ENCODE measurements at regions not wholly inside any gene's neighbourhood (a gene's known extent, or its start where the extent isn't known, plus 50 kb on each side); places are given as distances from the start of the nearest gene placed in this dataset.

DNA sequence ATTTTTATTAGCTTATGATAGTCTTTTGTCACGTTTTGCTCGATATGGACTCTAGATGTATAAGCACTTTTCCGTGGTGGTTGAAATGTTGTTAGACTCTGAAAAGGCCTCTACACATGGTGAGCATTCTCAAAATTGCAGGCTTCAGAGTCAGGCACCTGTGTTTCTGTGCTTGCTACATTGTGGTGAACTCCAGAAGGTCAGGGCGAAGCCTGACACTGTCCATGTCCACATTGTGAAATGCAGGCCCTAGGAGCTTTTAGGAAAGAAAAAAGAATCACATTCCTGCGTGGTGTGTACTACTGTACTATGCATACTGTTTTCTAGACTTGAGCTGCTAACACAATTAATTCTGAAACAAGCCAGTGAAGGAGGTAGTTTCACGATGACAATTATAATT lies 86.3 kb downstream of the HS3ST1 start:
- no peak for DNase-seq

DNA sequence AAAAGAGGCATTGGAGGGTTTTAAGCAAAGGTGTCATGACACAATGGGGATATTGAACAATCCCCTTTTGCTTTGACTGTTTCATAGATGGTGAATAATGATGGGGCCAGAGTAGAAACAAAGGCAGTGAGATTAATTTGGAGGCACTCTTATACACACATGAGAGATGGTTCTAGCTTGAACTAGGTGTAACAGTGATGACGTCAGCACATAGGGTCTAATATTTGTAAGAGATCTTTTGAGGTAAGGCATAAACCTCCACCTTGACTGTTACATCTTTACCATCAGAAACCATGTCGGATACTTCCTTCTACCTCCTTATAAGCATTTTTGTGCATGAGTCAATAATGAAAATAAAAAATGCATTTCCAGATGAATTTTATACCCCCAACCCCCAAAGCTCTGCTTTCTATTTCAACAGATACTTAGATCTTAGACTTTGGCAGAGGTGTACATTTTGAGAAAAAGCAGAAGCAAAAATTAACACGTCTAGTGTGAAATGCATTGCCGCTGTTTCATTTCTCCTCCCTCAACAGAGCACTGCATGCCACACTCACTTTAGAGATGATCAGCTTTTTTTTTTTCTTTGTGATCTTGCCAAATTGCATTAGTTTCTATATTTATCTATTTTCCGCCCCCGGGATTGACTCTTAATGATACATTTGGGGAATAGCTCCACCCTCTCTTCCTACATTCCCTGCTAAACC lies 87.2 kb downstream of the HS3ST1 start:
- DNase-seq = no peak

DNA sequence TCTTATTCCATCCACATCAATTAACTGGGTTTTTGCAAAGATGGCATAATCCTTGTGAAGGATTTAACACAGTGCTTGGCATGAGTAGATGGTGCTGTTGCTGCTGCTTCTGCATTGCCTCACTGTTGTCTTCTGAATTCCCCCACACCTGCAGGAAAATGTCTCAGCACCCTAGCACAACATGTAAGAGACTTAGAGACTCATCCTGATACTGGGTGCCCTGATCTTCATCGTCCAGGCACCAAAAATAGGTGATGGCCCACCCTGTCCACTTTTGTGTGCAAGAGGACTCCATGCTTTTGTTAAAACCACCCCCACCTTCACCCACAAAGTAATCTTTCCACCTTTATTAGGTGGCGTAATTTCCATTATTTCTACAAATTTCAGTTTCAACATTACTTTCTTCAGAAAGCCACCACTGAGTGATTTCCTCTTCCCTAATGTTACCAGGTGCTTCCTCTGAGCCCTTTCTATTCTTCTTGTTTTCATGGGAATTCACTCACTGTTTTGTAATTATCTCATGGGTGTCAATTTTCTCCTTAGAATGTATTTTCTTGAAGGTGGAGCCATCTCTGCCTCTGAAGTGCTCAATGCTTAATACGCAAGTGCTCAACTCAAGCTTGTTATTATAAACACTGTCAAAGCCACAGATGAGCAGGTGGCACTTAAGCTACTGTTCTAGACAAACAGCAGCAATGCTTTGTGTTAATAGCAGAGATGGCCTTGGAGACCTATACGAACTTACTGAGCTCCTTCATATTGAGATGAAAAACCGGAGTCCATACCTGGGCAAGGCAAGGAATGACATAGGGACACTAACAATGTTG lies 89.5 kb downstream of the HS3ST1 start:
- DNase-seq = no peak

DNA sequence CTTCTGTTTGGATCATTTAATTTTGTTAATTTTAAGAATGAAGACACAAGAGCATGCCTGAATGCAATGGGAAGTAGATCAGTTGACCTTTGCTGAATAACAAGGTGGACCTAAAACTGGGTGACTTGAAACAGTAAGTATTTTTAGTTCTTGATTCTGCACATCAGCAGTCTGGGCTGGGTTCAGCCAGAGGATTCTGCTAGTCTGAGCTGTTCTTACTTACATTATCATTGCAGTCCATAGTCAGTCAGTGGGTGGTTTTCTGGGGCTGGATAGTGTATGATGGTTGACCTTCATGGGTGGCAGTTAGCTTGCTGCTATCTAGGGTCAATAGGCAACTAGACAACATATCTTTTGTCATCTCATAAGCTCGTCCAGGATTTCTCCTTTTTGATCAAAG lies 91.4 kb downstream of the HS3ST1 start:
- DNase-seq = no peak

DNA sequence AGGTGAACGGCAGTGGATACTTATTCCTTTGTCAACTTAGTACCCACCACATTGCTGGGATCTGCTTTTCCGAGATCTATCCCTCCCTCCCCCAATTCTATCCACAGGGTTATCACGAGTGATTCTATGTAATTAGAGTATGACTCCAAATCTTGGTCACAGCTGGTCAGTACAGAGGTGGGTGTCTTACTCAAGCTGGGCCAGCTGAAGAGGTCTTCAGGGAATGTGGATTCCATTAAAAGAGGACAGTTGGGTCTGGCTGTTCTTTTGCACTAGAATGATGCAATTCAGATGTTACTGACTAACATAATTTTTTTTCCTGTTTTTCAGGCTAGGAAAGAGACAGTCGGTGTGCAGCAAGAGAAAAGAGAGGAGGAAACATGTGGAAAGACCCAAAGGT lies 92.3 kb downstream of the HS3ST1 start:
- no peak for DNase-seq

DNA sequence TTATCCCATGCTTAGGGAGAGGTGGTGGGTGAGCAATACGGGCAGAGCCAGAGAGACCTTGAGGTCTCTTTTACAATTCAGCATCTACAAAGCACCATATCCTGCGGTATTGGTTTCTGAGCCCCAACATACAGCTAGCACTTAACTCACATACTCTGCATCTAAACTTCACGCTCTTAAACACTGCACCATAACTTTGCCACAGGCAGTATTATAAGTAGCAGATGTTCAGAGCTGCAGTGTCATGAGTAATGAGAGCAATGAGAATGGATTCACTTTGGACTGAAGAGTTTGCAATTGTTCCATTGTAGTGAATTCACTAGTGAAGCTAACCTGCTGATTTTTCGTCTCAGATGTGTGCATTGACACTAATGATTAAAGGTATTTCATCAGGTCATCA lies 93.8 kb downstream of the HS3ST1 start:
- no peak for DNase-seq

DNA sequence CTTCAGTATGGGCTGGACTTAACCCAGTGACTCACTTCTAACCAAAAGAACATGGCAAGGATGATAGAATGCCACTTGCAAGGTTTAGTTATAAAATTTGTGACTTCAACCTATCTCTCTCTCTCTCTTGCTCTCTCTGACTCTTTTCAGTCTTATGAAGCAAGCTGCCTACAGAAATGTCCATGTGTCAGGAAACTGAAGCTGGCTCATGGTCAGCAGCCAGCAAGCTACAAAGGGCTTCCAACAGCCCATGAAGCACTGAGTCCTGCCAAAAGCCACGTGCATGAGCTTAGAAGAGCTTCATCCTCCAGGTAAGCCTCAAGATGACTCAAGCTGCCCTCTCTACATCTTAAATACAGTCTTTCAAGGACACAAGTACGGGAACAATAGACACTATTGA lies 100.3 kb downstream of the HS3ST1 start:
- no peak for DNase-seq

DNA sequence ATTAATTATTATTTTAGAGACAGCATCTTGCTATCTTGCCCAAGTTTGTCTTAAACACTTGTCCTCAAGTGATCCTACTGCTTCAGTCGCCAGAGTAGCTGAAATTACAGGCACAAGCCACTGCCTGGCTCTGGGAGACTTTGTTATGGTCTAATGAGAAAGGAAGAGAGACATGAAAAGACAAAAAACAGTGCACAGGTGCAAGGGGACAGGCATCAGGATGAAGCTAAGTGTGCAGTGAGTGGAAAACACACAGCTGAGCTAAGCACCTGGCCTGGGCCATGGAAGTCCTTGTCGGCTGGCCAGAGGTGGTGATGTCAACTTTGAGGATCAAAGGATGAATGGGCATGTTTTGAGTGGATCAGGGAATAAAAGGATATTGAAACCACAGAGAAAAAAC lies 102.7 kb downstream of the HS3ST1 start:
- DNase-seq = no peak

DNA sequence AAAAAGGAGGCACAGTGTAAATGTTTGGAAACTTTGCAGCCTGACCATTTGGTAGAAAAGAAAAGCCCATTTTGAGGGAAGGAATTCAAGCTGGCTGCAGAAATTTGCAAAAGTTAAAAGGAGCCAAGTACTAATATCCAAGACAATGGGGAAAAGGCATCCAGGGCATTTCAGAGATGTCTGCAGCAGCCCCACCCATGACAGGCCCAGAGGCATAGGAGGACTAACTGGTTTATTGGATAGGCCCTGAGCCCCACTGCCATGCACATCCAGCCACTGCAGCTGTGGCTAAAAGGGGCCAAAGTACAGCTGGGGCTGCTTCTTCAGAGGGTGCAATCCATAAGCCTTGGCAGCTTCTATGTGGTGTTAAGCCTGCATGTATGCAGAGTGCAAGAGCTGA lies 104.9 kb downstream of the HS3ST1 start:
- DNase-seq = no peak

DNA sequence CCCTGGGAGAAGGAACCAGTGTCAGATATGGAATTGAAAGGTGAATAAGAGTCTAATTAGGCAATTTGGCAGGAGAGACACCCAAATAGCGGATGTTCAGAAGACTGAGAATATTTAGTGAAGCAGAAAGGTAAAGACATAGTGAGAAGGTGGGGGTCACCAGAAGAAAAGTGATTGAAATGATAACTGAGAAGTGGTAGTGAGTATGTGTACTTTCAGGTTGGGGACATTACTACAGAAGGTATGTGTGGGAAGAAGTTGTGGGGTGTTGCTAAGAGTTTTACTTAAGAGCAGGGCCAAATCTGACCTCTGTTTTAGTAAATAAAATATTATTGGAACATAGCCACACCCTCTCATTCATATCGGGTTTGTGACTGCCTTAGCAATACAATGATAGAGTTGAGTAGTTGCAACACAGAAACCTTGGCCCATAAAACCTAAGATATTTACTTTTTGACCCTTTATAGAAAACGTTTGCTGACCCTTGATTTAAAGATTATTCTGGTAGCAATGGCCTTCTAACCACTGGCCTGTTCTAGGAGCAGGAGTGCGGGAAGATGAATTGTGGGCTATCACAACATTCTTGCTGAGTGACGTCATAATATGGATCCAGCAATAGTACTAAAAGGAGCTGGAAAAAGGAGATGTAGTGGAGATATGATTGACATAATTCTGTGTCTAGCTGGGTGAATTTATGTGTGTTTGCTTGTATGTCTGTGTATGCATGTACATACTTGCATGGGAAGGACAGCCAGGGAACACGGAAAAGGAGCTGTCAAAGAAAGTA lies 115.3 kb downstream of the HS3ST1 start:
- no peak for DNase-seq

DNA sequence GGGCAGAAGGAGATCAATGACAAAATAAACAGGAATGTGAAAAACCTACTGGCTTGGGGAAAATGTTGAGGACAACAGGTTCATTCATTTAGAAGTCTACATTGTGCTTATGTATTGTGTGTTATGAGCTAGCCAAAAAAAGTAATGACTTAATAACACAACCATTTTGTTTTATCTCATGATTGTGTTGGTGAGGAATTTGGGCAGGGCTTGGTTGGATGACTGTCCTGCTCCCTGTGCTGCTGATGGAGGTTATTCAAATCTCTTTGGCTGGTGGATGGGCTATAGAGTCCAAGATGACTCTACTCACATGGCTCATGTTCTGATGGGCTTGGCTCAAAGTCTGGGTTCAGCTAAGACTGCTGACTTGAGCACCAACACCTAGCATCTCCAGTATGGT lies 116.3 kb downstream of the HS3ST1 start:
- DNase-seq = no peak

DNA sequence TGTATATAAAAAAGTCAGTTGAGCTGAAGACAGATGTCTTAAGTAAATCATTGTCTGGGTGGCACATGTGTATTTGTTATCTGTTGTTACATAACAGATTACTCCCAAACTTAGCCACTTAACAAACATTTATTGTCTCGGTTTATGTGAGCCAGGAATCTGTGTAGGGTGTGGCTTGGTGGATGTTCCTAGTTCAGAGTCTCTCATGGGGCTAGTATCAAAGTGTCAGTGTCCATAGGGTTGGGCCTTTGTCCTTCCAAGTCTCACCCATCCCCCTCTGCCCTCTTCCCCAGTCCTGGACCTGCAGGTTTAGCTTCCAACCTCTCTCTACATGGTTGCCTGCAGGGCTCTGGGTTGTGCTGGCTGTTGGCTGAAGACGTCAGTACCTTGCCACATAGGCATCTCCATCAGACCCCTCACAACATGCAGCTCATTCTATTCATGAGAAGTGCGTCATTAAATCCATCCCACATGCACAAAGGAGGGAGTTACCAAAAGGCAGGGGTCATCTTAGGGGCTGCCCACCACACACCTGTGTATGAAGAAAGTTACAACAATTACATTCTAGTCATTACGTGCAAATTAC lies 127.5 kb downstream of the HS3ST1 start:
- no peak for DNase-seq

DNA sequence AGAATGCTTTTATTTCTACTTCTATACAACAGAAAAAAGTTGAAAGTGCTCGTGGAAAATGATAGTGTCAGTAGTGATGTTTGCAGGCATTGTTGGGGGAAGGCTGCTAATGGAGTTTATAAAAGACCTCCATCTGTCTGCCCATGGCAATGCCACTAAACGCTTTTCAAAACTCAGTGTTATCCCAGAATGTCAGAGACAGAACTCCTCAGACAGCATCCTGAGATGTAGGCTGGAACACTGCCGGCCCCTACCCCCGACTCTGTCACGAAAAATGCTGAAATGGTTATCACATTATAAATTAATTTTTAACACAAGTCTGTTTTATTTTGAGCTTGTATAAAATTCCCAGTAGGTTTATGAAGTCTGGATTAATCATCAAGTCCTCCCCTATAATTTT lies 128.9 kb downstream of the HS3ST1 start:
- no peak for DNase-seq

DNA sequence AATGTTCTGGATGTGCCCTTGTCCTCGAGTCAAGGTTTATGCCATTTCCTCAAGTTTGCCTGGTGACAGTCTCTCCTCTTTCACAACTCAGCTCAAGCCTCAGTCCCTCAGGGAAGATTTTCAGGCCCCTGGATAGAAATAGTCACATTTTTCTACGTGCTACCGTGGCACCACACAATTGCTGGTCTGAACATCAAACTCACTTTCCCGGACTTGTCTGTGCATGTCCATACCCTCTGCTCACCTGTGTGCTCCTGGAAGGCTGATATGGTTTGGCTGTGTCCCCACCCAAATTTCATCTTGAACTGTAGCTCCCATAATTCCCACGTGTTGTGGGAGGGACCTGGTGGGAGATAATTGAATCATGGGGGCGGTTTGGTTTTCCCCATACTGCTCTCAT lies 129.7 kb downstream of the HS3ST1 start:
- DNase-seq = no peak

DNA sequence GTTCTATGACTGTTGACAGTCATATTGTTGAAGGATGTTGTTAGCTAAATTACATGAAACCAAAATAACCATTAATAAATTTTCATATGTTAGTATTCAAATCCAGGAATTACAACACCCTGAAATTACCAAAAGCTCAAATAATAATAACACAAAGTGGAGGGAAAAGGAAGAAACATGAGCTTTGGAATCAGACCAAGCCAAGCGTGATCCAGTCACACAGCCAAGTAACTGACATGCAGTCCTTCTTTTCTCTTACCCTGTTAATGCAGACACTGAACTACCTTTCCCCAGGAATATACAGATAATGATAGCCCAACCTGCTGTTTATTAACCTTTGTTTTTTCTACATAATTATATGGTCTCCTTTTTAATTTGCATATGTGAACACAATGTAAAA lies 130.2 kb downstream of the HS3ST1 start:
- DNase-seq = no peak

DNA sequence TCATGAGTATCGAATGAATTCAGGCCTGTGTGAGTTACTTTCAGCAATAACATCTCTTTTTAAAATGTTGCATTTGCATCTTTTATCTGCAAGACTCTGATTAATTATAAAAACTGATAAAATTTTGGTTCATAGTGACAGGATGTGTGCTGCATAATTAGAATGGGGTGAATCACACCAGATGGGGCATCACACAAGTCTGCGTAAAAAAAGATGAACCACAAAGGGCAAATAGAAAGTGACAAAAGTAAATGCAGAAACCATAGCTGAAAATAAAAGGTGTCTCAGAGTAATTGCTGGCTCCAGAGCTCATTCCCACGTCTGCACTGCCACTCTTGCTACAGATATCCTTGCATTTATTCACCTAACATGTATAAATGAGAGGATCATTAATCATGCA lies 131.1 kb downstream of the HS3ST1 start:
- DNase-seq = no peak

DNA sequence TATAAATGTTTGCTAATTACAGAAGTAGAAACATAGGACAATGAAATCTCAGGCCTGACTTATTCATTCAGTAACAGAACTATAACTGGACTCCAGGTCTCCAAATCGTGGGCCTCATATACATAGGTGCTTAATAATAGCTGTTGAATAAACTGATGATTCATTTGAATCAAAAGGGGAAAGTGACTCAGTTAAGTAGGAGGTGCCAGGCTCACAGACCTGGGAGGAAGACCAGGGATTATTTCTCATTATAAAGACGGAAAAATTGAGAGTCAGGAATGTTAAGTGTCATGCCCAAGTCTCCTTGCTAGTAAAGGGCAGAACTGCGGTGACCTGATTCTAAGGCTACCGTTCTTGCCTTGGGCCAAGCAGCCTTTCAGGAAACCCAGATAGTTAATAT lies 131.5 kb downstream of the HS3ST1 start:
- no peak for DNase-seq

DNA sequence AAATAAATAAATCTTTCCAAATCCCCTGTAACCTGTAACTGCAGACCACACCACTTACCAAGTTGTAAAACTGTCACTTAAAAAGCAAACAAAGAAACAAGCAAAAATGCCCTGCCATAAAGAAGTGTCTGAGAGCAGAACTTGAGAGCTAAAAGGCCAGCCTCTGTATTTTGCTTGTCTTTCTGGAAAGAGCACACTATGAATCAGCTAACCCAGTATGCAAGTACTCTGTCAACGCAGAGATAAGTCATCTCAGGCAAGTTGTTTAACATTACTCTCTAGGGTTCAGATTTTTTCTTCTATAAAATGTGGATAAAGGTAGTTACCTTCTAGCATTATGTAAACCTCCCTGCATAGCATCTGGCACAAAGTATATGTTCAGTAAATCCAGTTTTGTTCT lies 134.8 kb downstream of the HS3ST1 start:
- no peak for DNase-seq

DNA sequence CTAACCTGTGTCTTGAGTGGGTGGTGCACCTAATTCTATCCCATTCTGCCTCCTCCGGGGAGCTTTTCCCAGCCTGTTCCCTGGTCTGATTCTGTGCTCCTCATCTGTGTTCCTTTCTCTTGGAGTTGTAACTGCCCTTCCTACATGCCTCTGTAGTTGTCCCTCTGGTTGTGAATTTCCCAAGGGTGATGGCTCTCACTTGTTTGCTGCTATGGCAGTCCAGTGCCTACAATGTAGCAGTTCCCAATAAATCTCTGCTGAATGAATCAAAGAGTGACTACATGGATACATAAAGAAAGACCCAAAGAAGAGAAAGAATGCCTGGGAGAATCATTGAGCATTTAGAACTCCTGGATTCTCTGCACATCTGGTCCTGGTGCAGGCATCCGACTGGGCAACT lies 141.6 kb downstream of the HS3ST1 start:
- DNase-seq = no peak

DNA sequence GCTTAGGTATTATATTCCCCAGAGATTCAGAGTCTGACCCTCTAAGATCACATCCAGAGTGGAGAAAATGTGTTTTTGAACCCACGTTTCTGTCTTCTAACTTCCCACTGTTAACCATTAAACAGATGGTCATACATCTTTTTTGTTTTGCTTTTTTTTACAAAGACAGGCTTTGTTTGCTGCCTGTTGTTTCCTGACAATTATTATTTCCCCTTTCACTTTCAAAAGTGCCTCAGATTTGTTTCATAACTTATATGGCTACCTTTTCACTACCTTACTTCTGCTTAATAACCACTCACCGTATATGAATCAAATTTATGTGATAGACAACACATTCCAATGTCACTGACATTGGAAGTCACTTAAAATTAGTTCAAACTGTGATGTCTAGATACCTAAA lies 142.2 kb downstream of the HS3ST1 start:
- no peak for DNase-seq

DNA sequence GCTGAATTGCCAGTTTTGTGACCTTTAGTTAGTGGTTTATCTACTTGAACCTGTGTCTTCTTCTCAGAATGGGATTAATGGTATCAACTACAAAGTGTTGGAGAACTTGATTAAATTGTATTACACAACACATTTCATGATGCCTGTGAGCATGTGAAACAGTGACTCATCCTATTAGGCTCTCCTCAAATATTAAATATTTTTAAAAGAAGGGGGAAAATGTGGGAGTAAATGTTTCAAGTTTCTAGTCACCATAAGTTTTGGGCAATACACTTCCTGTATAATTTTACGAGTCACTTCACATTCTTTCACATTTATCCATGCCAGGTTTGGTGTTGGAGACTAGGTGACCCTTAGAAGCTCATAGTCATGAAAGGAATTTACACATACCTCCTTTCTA lies 147.0 kb downstream of the HS3ST1 start:
- no peak for DNase-seq

DNA sequence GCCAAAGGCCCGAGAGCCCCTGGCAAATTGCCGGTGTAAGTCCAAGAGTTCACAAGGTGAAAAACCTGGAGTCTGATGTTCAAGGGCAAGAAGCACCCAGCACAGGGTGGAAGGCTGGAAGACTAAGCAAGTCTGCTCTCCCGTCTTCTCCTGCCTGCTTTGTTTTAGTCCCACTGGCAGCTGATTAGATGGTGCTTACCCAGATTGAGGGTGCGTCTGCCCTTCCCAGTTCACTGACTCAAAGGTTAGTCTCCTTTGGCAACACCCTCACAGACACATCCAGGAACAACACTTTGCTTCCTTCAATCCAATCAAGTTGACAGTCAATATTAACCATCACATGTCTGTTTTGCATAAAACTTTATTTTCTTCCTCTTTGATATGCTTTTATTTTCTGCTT lies 157.4 kb downstream of the HS3ST1 start:
- DNase-seq = no peak

DNA sequence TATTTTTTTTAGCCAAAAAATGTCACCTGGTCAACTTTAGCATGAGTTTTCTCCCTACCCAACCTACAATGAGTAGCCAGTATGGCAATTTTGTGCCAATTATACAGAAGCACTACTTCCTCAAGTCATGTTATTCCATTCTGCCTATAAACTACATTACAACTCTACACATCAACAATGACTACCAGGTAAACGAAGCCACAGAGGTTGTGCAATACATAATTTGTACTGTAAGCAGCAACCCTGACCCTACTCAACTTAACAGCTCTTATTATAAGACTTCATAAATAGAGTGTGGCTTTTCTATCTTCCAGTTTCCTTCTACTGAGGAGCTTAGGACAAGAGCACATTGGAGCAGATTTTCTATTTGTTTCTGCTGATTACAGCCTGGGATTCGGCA lies 160.5 kb downstream of the HS3ST1 start:
- no peak for DNase-seq

DNA sequence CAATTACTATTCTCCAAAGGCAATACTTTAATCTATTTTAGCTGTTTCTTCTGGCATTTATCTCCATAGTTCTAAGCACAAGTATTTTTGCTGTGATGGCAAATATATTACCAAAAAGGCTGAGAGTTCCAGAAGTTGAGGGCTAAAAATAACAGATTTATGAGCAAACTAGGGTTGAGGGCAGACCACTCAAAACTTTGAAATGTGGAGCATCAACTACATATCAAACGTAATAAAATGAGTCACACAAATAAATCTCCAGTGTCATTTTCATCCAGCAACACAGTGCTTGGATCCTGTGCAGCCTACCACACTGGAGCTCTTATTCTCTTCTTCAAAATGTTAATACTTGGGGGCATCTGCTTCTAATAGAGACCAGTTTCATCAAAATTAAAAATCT lies 163.9 kb downstream of the HS3ST1 start:
- DNase-seq = no peak

All from EL (cell line).